HG02642 (cell line): ENCODE measurements at regions not wholly inside any gene's neighbourhood (a gene's known extent, or its start where the extent isn't known, plus 50 kb on each side); places are given as distances from the start of the nearest gene placed in this dataset.
"Not testable (repeated sequence)": the region's sequence is repeated elsewhere in the genome, so short reads cannot be mapped to it uniquely, and the experiment has no call there.

ENCODE experiments used
- ATAC-seq: cut with Tn5 transposase; IDR thresholded peaks from one replicate; pipeline ENCODE4 v1.9.1; 2021; ENCODE audit warnings: mild to moderate bottlenecking; ENCODE audit not compliant: unreplicated experiment, poor library complexity

GRCh38 chr18:30277676-30278075, 764.9 kb downstream of the DSC3 start:
- ATAC-seq, result no peak

GRCh38 chr18:30271716-30272115, 770.8 kb downstream of the DSC3 start:
- ATAC-seq, result no peak

- ATAC-seq, result no peak
These were observed 777.4 kb downstream of the DSC3 start for GRCh38 chr18:30265190-30265589.

GRCh38 chr18:30254331-30254730, 788.2 kb downstream of the DSC3 start:
- no peak for ATAC-seq

- no peak for ATAC-seq
These were observed 794.5 kb downstream of the DSC3 start for GRCh38 chr18:30248056-30248455.

GRCh38 chr18:30245766-30246455, 796.6 kb downstream of the DSC3 start:
- no peak for ATAC-seq

- ATAC-seq, result no peak
These were observed 807.8 kb downstream of the DSC3 start for GRCh38 chr18:30234755-30235154.

GRCh38 chr18:30211112-30211511, 831.4 kb downstream of the DSC3 start:
- no peak for ATAC-seq

- no peak for ATAC-seq
These were observed 834.0 kb downstream of the DSC3 start for GRCh38 chr18:30208546-30208945.

GRCh38 chr18:30192216-30192615, 850.3 kb downstream of the DSC3 start:
- no peak for ATAC-seq

GRCh38 chr18:30186245-30186644, 856.3 kb downstream of the DSC3 start:
- no peak for ATAC-seq

GRCh38 chr18:30177056-30177455, 865.5 kb downstream of the DSC3 start:
- ATAC-seq, result no peak

- no peak for ATAC-seq
These were observed 866.8 kb downstream of the DSC3 start for GRCh38 chr18:30175621-30176225.

- no peak for ATAC-seq
These were observed 867.4 kb downstream of the DSC3 start for GRCh38 chr18:30175061-30175574.

GRCh38 chr18:30163573-30163972, 879.0 kb downstream of the DSC3 start:
- ATAC-seq, result no peak

- ATAC-seq, result no peak
These were observed 882.4 kb downstream of the DSC3 start for GRCh38 chr18:30160124-30160523.

- ATAC-seq, result no peak
These were observed 891.8 kb downstream of the DSC3 start for GRCh38 chr18:30150586-30151250.

GRCh38 chr18:30149585-30149984, 893.0 kb downstream of the DSC3 start:
- no peak for ATAC-seq

GRCh38 chr18:30142870-30143269, 899.7 kb downstream of the DSC3 start:
- no peak for ATAC-seq

- no peak for ATAC-seq
These were observed 900.3 kb downstream of the DSC3 start for GRCh38 chr18:30142248-30142647.

GRCh38 chr18:30141506-30141905, 901.0 kb downstream of the DSC3 start:
- ATAC-seq, result not testable (repeated sequence)
